Effector memory CD4-positive, alpha-beta T cell (primary cell): ENCODE measurements at regions not wholly inside any gene's neighbourhood (a gene's known extent, or its start where the extent isn't known, plus 50 kb on each side); places are given as distances from the start of the nearest gene placed in this dataset.
A peak's percentile ranks its signal among the peaks of the same experiment; 100 is the strongest.
"Not testable (repeated sequence)": the region's sequence is repeated elsewhere in the genome, so short reads cannot be mapped to it uniquely, and the experiment has no call there.

Source experiments
- DNase-seq, 3 donors: peaks; one replicate each; pipeline ENCODE4 v3.0.0-alpha.2; 2020
- H3K27ac ChIP-seq: 2 replicates; pipeline ENCODE4 v1.7.0; 2013; ENCODE audit warnings: mild to moderate bottlenecking, low read length, moderate library complexity; ENCODE audit not compliant: insufficient read depth, poor library complexity, severe bottlenecking
- H3K27me3 ChIP-seq: replicated peaks from 2 replicates; pipeline ENCODE4 v1.7.0; 2013; ENCODE audit warnings: mild to moderate bottlenecking, low read length; ENCODE audit not compliant: insufficient read depth, control insufficient read depth, poor library complexity, severe bottlenecking
- H3K36me3 ChIP-seq: 2 replicates; pipeline ENCODE4 v1.7.0; 2013; ENCODE audit warnings: mild to moderate bottlenecking, low read length, moderate library complexity; ENCODE audit not compliant: control insufficient read depth, insufficient read depth
- H3K4me1 ChIP-seq: 2 replicates; pipeline ENCODE4 v1.7.0; 2013; ENCODE audit warnings: low read length, mild to moderate bottlenecking; ENCODE audit not compliant: control insufficient read depth, insufficient read depth, poor library complexity, severe bottlenecking
- H3K4me3 ChIP-seq: 2 replicates; pipeline ENCODE4 v1.7.0; 2013; ENCODE audit warnings: low read length, low read depth, mild to moderate bottlenecking; ENCODE audit not compliant: insufficient read depth, poor library complexity, severe bottlenecking
- H3K9me3 ChIP-seq: 2 replicates; pipeline ENCODE4 v1.7.0; 2013; ENCODE audit warnings: mild to moderate bottlenecking, low read length, moderate library complexity; ENCODE audit not compliant: control insufficient read depth

DNA sequence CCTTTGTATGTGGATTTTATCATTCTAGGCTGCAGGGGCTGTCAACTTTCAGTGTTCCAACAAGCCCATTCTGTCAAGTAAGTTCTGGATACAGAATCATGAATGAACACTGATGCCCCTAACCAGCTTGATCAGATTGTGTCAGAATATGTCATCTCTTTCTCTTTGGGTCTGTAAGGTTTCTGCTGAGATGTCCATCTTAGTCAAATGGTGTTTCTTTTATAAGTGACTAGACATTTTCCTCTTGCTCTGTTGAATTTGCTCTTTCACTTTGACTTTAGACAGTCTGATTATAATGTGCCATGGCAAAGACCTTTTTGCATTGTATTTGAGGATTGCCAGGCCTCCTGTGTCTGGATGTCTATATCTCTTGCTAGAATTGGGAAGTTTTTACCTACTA lies 660.9 kb upstream of the CBLB start:
- no peaks in the 10 kb centered on the region for H3K27me3 ChIP-seq
- H3K4me1 ChIP-seq, result no peaks in the 10 kb centered on the region
- no peak for DNase-seq
- no peaks in the 10 kb centered on the region for H3K36me3 ChIP-seq
- no peaks in the 10 kb centered on the region for H3K9me3 ChIP-seq
- H3K4me3 ChIP-seq, result no peak overlapping the region
- no peak overlapping the region for H3K27ac ChIP-seq

DNA sequence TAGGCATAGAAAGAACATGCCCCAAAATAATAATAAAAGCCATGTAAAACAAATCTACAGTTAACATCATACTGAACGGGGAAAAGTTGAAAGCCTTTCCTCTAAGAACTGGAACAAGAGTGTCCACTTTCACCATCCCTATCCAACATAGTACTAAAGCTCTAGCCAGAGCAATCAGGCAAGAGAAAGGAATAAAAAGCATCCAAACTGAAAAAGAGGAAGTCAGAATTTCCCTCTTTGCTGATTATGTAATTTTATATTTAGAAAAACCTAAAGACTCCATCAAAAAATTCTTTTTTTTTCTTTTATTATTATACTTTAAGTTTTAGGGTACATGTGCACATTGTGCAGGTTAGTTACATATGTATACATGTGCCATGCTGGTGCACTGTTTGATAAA lies 661.6 kb upstream of the CBLB start:
- no peak for DNase-seq
- Histone ChIP-seq H3K4me1 (no peaks in the 10 kb centered on the region), H3K27me3 (no peaks in the 10 kb centered on the region), H3K9me3 (no peaks in the 10 kb centered on the region), H3K27ac (no peak overlapping the region), H3K36me3 (no peaks in the 10 kb centered on the region), H3K4me3 (no peak overlapping the region)

DNA sequence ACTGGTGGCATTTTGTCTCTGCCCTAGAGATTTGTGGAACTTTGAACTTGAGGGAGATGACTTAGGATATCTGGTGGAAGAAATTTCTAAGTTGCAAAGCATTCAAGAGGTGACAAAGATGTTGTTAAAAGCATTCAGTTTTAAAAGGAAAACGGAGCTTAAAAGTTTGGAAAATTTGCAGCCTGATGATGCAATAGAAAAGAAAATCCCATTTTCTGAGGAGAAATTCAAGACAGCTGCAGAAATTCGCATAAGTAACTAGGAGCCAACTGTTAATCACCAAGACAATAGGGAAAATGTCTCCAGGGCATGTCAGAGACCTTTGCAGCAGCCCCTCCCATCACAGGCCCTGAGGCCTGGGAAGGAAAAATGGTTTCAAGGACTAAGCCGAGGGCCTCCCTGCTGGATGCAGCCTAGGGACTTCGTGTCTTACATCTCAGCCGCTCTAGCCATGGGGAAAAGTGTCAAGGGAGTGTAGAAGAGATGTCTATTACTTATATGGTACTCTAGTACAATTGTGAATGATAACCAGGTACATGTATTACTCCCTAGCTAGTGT lies 663.0 kb upstream of the CBLB start:
- H3K27me3 ChIP-seq, H3K4me1 ChIP-seq, DNase-seq, H3K9me3 ChIP-seq, H3K27ac ChIP-seq, H3K36me3 ChIP-seq, H3K4me3 ChIP-seq: not testable (repeated sequence)

- H3K4me3 ChIP-seq, result no peak overlapping the region
- no peaks in the 10 kb centered on the region for H3K9me3 ChIP-seq
- H3K27ac ChIP-seq, result no peak overlapping the region
- H3K27me3 ChIP-seq, result no peaks in the 10 kb centered on the region
- H3K4me1 ChIP-seq, result no peaks in the 10 kb centered on the region
- H3K36me3 ChIP-seq, result no peaks in the 10 kb centered on the region
- DNase-seq, result no peak
Measured at GRCh38 chr3:106533093-106533787, 664.4 kb upstream of the CBLB start.

- Histone ChIP-seq H3K27ac (no peak overlapping the region), H3K4me1 (no peaks in the 10 kb centered on the region), H3K36me3 (no peaks in the 10 kb centered on the region)
Measured at GRCh38 chr3:106533788-106534160, 665.0 kb upstream of the CBLB start.

GRCh38 chr3:106534206-106534605 lies 665.4 kb upstream of the CBLB start:
- Histone ChIP-seq H3K27ac (no peak overlapping the region), H3K4me3 (no peak overlapping the region), H3K4me1 (no peaks in the 10 kb centered on the region), H3K9me3 (no peaks in the 10 kb centered on the region), H3K36me3 (no peaks in the 10 kb centered on the region), H3K27me3 (no peaks in the 10 kb centered on the region)
- peak; percentile 41 to 48 (median 42) for DNase-seq

More at GRCh38 chr3:106533788-106534160, 665.0 kb upstream of the CBLB start:
- no peak overlapping the region for H3K4me3 ChIP-seq
- H3K9me3 ChIP-seq, result no peaks in the 10 kb centered on the region
- DNase-seq, result no peak
- no peaks in the 10 kb centered on the region for H3K27me3 ChIP-seq

DNA sequence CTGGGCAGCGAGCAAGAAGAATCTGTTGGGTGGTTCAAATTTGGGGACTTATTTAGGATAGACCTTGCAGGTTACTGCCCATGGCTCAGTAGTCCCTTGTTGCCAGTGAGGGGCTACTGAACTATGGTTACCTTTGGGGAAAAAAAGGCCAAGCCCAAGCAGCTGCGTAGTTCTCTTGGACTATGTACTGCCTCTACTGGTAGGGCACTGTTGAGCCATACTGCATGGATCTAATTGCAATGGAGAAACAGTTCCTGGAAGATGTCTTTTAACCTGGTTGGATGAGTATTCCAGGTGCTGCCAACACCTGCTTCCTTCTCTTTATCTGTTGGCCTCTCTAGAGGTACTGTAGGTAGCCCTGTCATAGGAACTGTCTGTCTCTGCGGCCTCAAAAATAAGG lies 671.9 kb upstream of the CBLB start:
- Histone ChIP-seq H3K27ac (no peak overlapping the region), H3K27me3 (no peaks in the 10 kb centered on the region), H3K9me3 (no peaks in the 10 kb centered on the region), H3K36me3 (no peaks in the 10 kb centered on the region), H3K4me3 (no peak overlapping the region), H3K4me1 (no peaks in the 10 kb centered on the region)
- DNase-seq, result no peak

DNA sequence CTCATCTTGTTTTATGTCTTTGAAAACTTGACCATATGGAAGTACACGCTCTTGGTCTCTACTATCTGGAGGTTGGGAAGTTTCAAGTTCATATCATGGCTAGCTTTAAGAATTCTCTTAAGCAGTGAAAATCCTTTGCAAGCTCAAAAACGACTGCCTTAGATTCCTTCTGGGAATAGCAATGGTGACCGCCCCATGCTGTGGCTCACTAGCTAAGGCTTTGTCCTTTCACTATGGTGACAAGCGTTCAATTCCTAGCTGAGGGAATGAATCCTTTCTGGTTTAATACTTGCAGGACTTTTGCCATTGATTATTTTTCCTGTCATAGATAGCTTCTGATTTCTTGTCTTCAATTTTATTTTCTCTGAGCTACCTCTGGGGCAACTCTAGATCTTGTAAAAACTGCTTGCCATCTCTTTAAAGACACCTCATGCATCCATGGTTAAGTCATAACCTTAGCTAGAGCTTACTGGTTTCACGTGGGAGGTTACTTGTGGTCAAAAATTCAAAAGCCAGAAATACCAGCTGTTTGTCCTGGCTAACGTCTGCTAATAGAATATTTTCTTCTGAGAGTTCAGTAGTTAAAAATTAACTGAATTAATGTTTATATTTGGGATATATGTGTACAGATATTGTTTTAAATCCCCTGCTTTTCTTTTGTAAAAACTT lies 673.4 kb upstream of the CBLB start:
- Histone ChIP-seq H3K4me1 (no peaks in the 10 kb centered on the region), H3K27ac (no peak overlapping the region), H3K27me3 (no peaks in the 10 kb centered on the region), H3K4me3 (no peak overlapping the region), H3K9me3 (no peaks in the 10 kb centered on the region), H3K36me3 (no peaks in the 10 kb centered on the region)
- no peak for DNase-seq

DNA sequence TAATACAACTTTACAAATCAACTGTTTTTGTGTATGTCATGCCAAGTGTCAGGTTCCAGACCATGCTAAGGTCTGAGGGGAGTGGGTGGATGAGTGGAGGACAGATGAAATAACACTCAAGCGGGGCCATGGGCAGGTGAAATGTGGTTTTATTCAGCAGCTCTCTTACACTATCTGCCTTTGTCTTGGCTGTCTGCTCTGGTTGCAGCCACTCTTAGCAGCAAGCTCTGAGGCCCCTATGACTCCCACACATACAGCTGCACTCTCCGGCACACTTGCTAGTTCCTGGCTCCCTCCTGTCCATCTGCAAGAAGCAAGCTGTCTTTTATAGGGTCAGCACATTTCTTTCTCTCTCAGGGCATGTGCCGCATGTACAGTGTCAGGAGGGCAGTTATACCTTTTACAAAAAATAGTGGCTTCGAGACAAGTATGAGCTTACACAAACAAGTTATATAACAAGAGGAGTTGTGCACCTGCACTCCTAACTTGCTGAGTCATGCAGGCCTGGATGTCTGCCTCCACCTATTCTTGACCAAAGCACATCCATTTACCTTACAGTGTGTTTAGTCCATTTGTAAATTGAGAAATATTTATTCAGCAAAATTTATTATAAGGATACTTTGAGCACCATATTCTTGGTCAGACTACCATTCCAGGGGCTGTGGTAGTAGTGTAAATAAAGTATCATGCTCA lies 683.7 kb upstream of the CBLB start:
- H3K27ac ChIP-seq, result no peak overlapping the region
- no peaks in the 10 kb centered on the region for H3K36me3 ChIP-seq
- no peak for DNase-seq
- no peaks in the 10 kb centered on the region for H3K9me3 ChIP-seq
- H3K4me1 ChIP-seq, result no peaks in the 10 kb centered on the region
- H3K27me3 ChIP-seq, result no peaks in the 10 kb centered on the region
- no peak overlapping the region for H3K4me3 ChIP-seq

GRCh38 chr3:106560451-106560966 lies 691.7 kb upstream of the CBLB start:
- Histone ChIP-seq H3K4me1 (no peaks in the 10 kb centered on the region), H3K36me3 (no peaks in the 10 kb centered on the region), H3K27me3 (no peaks in the 10 kb centered on the region), H3K27ac (no peak overlapping the region), H3K4me3 (no peak overlapping the region), H3K9me3 (no peaks in the 10 kb centered on the region)
- DNase-seq, result no peak
